OCI-LY1 (cell line): ENCODE measurements at regions not wholly inside any gene's neighbourhood (a gene's known extent, or its start where the extent isn't known, plus 50 kb on each side); places are given as distances from the start of the nearest gene placed in this dataset.

ENCODE experiments used
- H2AFZ ChIP-seq: fragments of 200-600 bp; sonication (generic), shearing (Covaris generic); 2 replicates; pipeline ENCODE4 v1.6.0; 2014; ENCODE audit warnings: antibody characterized with exemption, mild to moderate bottlenecking, low read length
- H3F3A ChIP-seq: fragments of 200-600 bp; sonication (generic), shearing (Covaris generic); 2 replicates; pipeline ENCODE4 v1.6.0; 2014; ENCODE audit warnings: mild to moderate bottlenecking, antibody characterized with exemption, low read length, moderate library complexity; ENCODE audit not compliant: insufficient read depth
- H3K27ac ChIP-seq: fragments of 200-600 bp; sonication (generic); 2 replicates; pipeline ENCODE4 v1.5.1; 2014; ENCODE audit warnings: low read length, mixed run types, mild to moderate bottlenecking, low read depth; ENCODE audit not compliant: poor library complexity, severe bottlenecking
- H3K27me3 ChIP-seq: fragments of 200-600 bp; sonication (generic); 2 replicates; pipeline ENCODE4 v1.6.0; 2014; ENCODE audit warnings: antibody characterized with exemption, mild to moderate bottlenecking, low read length, moderate library complexity; ENCODE audit not compliant: insufficient read depth
- H3K36me3 ChIP-seq: fragments of 200-600 bp; sonication (generic); 2 replicates; pipeline ENCODE4 v1.6.1; 2014; ENCODE audit warnings: mild to moderate bottlenecking, antibody characterized with exemption, low read length, moderate library complexity, mixed read lengths; ENCODE audit not compliant: insufficient read depth
- H3K4me1 ChIP-seq: fragments of 200-600 bp; sonication (generic); 2 replicates; pipeline ENCODE4 v1.5.1; 2014; ENCODE audit warnings: mild to moderate bottlenecking, low read length, moderate library complexity; ENCODE audit not compliant: insufficient read depth, severe bottlenecking
- H3K4me2 ChIP-seq: fragments of 200-600 bp; sonication (generic), shearing (Covaris generic); 2 replicates; pipeline ENCODE4 v1.6.1; 2014; ENCODE audit warnings: low read length
- H3K4me3 ChIP-seq: fragments of 200-600 bp; sonication (generic); 2 replicates; pipeline ENCODE4 v1.5.1; 2014; ENCODE audit warnings: low read length, low read depth, mild to moderate bottlenecking, mixed read lengths; ENCODE audit not compliant: poor library complexity, severe bottlenecking
- H3K79me2 ChIP-seq: fragments of 200-600 bp; shearing (Covaris generic); 2 replicates; pipeline ENCODE4 v1.6.1; 2016; ENCODE audit warnings: mixed run types, low read length, mixed read lengths; ENCODE audit not compliant: insufficient read depth
- H3K9ac ChIP-seq: fragments of 200-600 bp; sonication (generic), shearing (Covaris generic); 2 replicates; pipeline ENCODE4 v1.6.1; 2014; ENCODE audit warnings: mild to moderate bottlenecking, low read length, mixed read lengths
- H3K9me2 ChIP-seq: fragments of 200-600 bp; sonication (generic), shearing (Covaris generic); 2 replicates; pipeline ENCODE4 v1.6.1; 2014; ENCODE audit warnings: low read depth, mild to moderate bottlenecking, low read length, mixed read lengths
- H3K9me3 ChIP-seq: fragments of 200-600 bp; shearing (Covaris generic); 2 replicates; pipeline ENCODE4 v1.6.1; 2014; ENCODE audit warnings: low read length, mixed read lengths
- H4K20me1 ChIP-seq: fragments of 200-600 bp; sonication (generic), shearing (Covaris generic); 2 replicates; pipeline ENCODE4 v1.6.0; 2016; ENCODE audit warnings: mild to moderate bottlenecking, low read length; ENCODE audit not compliant: insufficient read depth
- EZH2 ChIP-seq: fragments of 200-600 bp; sonication (generic), shearing (Covaris generic); IDR thresholded peaks from 2 replicates; pipeline ENCODE4 v1.8.0; 2017; ENCODE audit warnings: borderline replicate concordance, mixed run types, mild to moderate bottlenecking, antibody characterized with exemption, low read length, moderate library complexity, mixed read lengths
- TF ChIP-seq, protein P1 (sequence below): fragments of 200-600 bp; sonication (generic), shearing (Covaris generic); IDR thresholded peaks from 2 replicates; pipeline ENCODE4 v1.5.1; 2017; ENCODE audit warnings: mild to moderate bottlenecking, antibody characterized with exemption, low read length, moderate library complexity, mixed read lengths

DNA sequence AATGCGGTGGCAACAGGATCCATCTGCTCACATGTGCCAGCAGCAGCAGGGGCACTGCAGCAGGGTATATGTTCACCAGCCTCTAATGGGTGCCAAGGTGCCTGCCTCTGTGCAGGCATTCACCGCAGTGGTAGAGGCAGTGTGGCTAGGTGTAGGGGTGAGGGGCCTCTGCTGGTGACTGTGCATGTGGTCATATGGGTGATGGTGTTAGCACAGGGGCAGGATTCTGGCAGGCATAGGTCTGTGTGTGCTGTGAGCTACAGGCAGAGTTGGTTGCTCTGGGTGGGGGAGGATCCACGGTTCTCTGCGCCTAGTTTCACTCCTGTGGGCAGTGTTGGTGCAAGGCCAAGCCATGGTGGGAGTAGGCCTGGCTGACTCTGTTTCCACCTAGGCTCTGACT is 566.5 kb upstream of the GNPDA2 start:
- Histone ChIP-seq H3K4me3 (no peak overlapping the region), H3K9ac (no peak overlapping the region), H3F3A (no peaks in the 10 kb centered on the region), H3K9me3 (no peaks in the 10 kb centered on the region), H2AFZ (no peak overlapping the region), H3K4me1 (no peaks in the 10 kb centered on the region), H3K36me3 (no peaks in the 10 kb centered on the region), H3K9me2 (no peaks in the 10 kb centered on the region), H4K20me1 (no peaks in the 10 kb centered on the region), H3K4me2 (no peak overlapping the region), H3K27me3 (no peaks in the 10 kb centered on the region), H3K27ac (no peak overlapping the region), H3K79me2 (no peaks in the 10 kb centered on the region)
- TF ChIP-seq, protein P1, sequence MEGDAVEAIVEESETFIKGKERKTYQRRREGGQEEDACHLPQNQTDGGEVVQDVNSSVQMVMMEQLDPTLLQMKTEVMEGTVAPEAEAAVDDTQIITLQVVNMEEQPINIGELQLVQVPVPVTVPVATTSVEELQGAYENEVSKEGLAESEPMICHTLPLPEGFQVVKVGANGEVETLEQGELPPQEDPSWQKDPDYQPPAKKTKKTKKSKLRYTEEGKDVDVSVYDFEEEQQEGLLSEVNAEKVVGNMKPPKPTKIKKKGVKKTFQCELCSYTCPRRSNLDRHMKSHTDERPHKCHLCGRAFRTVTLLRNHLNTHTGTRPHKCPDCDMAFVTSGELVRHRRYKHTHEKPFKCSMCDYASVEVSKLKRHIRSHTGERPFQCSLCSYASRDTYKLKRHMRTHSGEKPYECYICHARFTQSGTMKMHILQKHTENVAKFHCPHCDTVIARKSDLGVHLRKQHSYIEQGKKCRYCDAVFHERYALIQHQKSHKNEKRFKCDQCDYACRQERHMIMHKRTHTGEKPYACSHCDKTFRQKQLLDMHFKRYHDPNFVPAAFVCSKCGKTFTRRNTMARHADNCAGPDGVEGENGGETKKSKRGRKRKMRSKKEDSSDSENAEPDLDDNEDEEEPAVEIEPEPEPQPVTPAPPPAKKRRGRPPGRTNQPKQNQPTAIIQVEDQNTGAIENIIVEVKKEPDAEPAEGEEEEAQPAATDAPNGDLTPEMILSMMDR: no peak
- no peak for TF ChIP-seq EZH2

- H3F3A ChIP-seq: no peaks in the 10 kb centered on the region
- H3K4me3 ChIP-seq: no peak overlapping the region
Measured at GRCh38 chr4:45284400-45285085, 558.2 kb upstream of the GNPDA2 start.

GRCh38 chr4:45283352-45283751 is 557.0 kb upstream of the GNPDA2 start:
- Histone ChIP-seq H3F3A (no peaks in the 10 kb centered on the region), H3K27me3 (no peaks in the 10 kb centered on the region), H3K4me2 (no peak overlapping the region), H3K27ac (no peak overlapping the region), H3K4me3 (no peak overlapping the region), H4K20me1 (no peaks in the 10 kb centered on the region), H3K36me3 (no peaks in the 10 kb centered on the region), H3K9ac (no peak overlapping the region), H3K79me2 (no peaks in the 10 kb centered on the region), H3K4me1 (no peaks in the 10 kb centered on the region), H2AFZ (no peak overlapping the region), H3K9me3 (no peaks in the 10 kb centered on the region), H3K9me2 (no peaks in the 10 kb centered on the region)
- TF ChIP-seq EZH2: no peak
- TF ChIP-seq, protein P1: no peak

More at GRCh38 chr4:45284400-45285085, 558.2 kb upstream of the GNPDA2 start:
- Histone ChIP-seq H3K79me2 (no peaks in the 10 kb centered on the region), H3K4me1 (no peaks in the 10 kb centered on the region), H3K27me3 (no peaks in the 10 kb centered on the region), H3K9me2 (no peaks in the 10 kb centered on the region), H4K20me1 (no peaks in the 10 kb centered on the region), H3K9ac (no peak overlapping the region), H2AFZ (no peak overlapping the region), H3K4me2 (no peak overlapping the region), H3K36me3 (no peaks in the 10 kb centered on the region), H3K27ac (no peak overlapping the region), H3K9me3 (no peaks in the 10 kb centered on the region)
- TF ChIP-seq EZH2: no peak
- TF ChIP-seq, protein P1: no peak
